ENCODE measurements at regions not wholly inside any gene's neighbourhood (a gene's known extent, or its start where the extent isn't known, plus 50 kb on each side); places are given as distances from the start of the nearest gene placed in this dataset.

DNA sequence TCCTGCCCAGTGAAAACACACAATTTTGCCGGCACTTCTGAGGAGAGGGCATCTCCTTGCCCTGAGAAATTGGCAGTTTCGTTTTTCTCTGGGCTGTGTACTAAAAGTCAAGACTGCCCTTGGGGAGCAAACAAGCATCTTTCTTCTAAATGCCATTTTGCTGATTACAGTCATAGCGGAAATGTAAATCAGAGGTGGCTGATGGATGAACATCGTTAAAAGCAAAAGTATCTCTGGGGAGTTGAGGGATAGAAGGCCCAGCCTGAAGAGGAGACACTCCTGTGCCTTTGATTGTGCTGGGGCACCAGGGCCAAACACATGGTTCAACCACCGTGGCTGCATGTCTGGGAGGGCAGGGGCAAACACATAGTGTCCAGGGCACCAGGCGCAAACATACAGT, 49.8 kb downstream of the ABCC12 start:
- DNase-seq: no peak
- TF ChIP-seq POLR2A (IDR thresholded peaks at IDR 0.05; ENCODE audit: low read length) (no peak), GATA1 (IDR thresholded peaks at IDR 0.05; ENCODE audit: low read depth, low read length) (no peak)

- DNase-seq: no peak
- no peak for TF ChIP-seq GATA1 (IDR thresholded peaks at IDR 0.05; ENCODE audit: low read depth, low read length)
- no peak for TF ChIP-seq POLR2A (IDR thresholded peaks at IDR 0.05; ENCODE audit: low read length)
Observed at GRCh38 chr16:48105456-48105855, 50.3 kb downstream of the ABCC12 start.

GRCh38 chr16:48103591-48103990, 52.2 kb downstream of the ABCC12 start:
- TF ChIP-seq GATA1 (IDR thresholded peaks at IDR 0.05; ENCODE audit: low read depth, low read length): no peak
- no peak for TF ChIP-seq POLR2A (IDR thresholded peaks at IDR 0.05; ENCODE audit: low read length)
- no peak for DNase-seq

DNA sequence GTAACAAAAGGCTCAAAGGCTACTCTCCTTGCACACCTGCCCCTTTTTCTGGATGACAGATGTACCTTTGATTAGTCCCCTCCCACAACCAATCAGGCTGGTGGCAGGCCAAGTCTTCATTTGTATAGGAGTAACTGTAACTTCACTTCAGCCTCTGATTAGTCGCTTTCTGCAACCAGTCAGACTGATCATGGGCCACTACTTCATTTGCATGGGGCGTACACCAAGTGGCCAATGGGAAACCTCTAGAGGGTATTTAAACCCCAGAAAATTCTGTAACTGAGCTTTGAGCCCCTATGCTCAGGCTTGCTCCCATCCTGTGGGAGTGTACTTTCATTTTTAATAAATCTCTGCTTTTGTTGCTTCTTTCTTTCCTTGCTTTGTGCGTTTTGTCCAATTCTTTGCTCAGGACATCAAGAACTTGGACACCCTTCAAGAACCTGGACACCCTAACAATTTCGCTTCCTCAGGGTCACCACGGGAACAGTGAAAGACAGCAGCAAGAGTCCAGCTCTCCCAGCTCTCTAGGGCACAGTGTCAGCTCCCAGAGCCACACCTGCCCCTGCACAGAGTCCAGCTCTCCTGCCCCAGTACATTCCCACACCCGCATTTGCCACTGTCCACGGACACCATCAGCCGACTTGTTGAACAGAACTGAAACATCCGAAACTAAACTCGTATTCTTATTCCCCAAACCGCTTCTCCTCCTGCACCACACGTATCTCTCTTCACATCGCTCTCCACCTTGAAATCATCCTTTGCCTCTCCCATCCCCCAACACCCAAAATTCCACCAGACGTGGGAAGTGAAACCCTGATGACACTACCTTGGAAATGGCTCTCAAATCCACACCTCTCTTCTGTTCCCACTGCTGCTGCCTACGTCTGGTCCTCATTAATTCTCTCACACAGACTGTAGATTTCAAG, 53.4 kb downstream of the ABCC12 start:
- no peak for DNase-seq
- TF ChIP-seq GATA1 (IDR thresholded peaks at IDR 0.05; ENCODE audit: low read depth, low read length) (no peak), POLR2A (IDR thresholded peaks at IDR 0.05; ENCODE audit: low read length) (no peak)

GRCh38 chr16:48101069-48101674, 54.6 kb downstream of the ABCC12 start:
- TF ChIP-seq GATA1 (IDR thresholded peaks at IDR 0.05; ENCODE audit: low read depth, low read length): no peak
- TF ChIP-seq POLR2A (IDR thresholded peaks at IDR 0.05; ENCODE audit: low read length): no peak
- no peak for DNase-seq

DNA sequence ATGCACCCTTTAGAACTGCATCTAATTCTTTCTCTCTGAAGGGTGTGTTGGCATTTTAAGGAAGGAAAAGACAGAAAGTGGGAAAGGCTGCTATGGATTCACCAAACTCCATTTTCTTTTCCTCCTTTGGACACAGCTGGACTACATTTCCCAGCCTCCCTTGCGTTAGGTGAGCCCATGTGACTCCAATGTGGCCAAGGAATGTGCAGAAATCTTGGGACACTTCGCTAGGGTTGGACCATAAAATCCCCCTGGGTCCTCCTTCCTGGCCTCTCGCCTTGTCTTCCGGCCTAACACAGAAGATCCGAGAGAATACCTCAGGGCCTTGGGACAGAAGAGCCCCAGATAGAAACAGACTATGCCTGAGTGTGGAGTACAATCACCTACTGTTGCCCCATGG, 56.3 kb downstream of the ABCC12 start:
- TF ChIP-seq GATA1 (IDR thresholded peaks at IDR 0.05; ENCODE audit: low read depth, low read length) (no peak), POLR2A (IDR thresholded peaks at IDR 0.05; ENCODE audit: low read length) (no peak)
- no peak for DNase-seq

DNA sequence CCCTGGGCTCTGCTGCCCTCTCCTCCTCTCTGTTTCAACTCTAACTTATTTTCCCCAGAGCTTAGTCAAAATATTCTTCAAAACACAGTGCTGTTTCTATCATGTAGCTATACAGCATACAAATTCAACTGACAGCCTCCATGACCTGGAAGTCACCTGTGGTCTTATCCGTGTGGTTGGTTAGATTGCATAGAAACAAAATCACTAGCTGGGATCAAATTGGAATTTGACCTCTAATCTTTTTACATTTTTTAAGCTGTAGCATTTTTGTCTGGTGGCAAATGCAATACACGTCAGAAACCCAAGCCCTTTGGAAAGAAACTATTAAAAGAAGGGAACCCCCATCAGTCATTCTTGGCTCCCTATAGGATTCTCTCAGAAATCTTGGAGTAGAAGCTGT, 57.3 kb downstream of the ABCC12 start:
- TF ChIP-seq GATA1 (IDR thresholded peaks at IDR 0.05; ENCODE audit: low read depth, low read length): no peak
- TF ChIP-seq POLR2A (IDR thresholded peaks at IDR 0.05; ENCODE audit: low read length): no peak
- no peak for DNase-seq

DNA sequence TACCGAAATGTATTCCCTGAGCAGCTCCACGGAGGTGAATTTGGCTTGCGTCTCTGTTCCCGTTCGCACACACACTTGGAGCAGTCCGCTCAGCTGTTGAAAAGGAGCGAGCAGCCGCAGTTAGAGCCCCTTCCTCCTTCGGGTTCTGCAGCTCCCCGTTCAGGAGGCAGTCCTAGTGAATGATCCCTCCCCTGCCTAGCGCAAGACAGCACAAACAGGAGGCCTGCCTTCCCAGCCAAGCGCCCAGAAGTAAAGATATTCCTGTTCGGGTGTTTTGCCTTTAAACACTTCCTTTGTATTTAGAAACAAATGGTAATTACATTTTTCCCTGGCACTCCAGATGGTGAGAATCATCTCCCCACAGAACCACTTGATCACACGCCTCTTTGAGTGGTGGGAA, 64.7 kb downstream of the ABCC12 start:
- TF ChIP-seq POLR2A (IDR thresholded peaks at IDR 0.05; ENCODE audit: low read length) (no peak), GATA1 (IDR thresholded peaks at IDR 0.05; ENCODE audit: low read depth, low read length) (no peak)
- no peak for DNase-seq

DNA sequence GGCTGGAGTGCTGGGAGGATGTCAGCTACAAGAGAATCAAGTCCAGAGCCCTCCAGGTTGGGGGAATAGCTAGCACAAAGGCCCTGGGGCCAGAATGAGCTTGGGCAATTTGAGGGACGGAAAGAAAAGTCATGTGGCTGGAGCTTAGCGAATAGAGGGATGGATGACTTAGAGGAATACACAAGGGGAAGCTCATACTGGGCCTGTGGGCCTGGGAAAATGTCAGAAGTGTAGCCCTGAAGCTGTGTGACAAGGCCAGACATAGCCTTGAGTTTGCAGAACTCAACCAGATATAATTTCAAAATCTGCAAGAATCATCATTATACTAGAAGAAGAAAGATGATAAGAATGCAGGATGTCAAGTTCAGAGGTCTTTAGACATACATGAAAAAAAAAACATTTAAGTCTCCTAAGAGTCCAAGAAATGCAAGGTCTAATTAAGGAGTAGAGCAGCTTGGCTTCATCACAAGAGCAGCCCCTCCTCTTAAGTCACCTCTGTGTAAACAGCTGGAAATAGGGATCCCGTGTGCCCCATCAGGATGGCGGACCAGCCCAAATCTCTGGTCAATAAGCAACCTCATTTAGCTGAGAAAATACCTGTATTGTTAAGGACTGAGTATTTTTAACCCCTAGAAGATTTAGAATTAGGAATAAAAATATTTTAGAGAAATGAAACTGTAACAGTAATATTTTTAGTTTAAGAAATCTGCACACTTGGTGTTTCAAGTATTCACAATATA, 66.6 kb downstream of the ABCC12 start:
- no peak for TF ChIP-seq POLR2A (IDR thresholded peaks at IDR 0.05; ENCODE audit: low read length)
- TF ChIP-seq GATA1 (IDR thresholded peaks at IDR 0.05; ENCODE audit: low read depth, low read length): no peak

DNA sequence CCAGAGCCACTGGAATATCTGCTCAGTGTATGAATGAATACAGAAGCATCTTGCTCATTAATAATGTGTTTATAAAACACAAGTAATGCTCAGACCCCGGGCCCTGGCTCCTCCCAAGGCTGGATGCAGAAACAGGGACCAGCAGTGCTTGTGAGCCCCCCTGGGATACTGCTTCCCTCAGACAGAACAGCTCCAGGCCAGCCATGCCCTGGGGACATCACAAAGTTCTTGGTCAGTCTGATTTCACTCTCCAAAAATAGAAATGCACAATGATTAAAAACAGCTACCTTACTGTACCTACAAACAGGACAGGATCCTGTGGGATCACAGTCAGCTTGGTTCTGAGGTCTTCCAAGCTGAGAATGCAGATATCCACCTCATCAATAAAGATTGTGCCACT, 68.2 kb downstream of the ABCC12 start:
- no peak for DNase-seq
- no peak for TF ChIP-seq POLR2A (IDR thresholded peaks at IDR 0.05; ENCODE audit: low read length)
- TF ChIP-seq GATA1 (IDR thresholded peaks at IDR 0.05; ENCODE audit: low read depth, low read length): no peak

More for the DNA sequence above, 66.6 kb downstream of the ABCC12 start:
- no peak for DNase-seq

GRCh38 chr16:48086422-48086821, 69.4 kb downstream of the ABCC12 start:
- TF ChIP-seq POLR2A (IDR thresholded peaks at IDR 0.05; ENCODE audit: low read length) (no peak), GATA1 (IDR thresholded peaks at IDR 0.05; ENCODE audit: low read depth, low read length) (no peak)
- no peak for DNase-seq

DNA sequence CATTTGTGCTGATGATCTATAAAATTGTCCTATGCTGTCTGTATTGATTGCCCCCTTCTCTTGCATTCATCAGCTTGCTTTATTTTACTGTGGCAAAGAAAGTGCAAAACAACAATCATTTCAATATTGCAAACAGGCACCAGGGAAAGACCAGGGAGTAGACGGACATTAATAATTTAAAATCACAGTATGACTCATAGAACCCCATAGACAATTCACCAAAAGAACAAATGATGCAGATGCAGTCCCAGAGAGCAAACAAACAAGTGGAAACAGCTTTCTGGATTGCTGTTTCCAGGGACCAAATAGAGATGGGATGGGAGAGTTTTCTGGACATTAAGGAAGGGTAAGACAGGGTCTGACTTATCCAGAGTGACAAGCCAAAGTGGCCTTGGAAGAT, 70.1 kb downstream of the ABCC12 start:
- DNase-seq: no peak

DNA sequence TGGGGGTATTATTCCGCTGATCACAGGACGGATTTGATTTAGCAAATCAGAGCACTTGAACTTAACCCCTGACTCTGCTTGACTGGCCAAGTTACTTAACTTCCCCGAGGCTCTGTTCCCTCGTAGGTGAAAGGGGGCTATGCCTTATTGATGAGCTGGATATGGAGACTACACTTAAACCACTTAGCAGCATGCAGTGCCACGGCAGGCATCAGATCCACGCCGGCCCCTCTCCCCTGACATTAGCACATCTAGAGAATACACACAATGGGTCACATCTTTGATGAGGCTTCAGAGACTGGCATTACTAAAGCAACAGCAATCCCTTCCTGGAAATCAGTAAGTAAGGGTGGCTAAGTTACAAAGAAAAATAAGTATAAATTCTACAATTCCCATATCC, 71.0 kb downstream of the ABCC12 start:
- DNase-seq: no peak
- TF ChIP-seq POLR2A (IDR thresholded peaks at IDR 0.05; ENCODE audit: low read length) (no peak), GATA1 (IDR thresholded peaks at IDR 0.05; ENCODE audit: low read depth, low read length) (no peak)

More for the DNA sequence above, 70.1 kb downstream of the ABCC12 start:
- TF ChIP-seq GATA1 (IDR thresholded peaks at IDR 0.05; ENCODE audit: low read depth, low read length): no peak
- no peak for TF ChIP-seq POLR2A (IDR thresholded peaks at IDR 0.05; ENCODE audit: low read length)

DNA sequence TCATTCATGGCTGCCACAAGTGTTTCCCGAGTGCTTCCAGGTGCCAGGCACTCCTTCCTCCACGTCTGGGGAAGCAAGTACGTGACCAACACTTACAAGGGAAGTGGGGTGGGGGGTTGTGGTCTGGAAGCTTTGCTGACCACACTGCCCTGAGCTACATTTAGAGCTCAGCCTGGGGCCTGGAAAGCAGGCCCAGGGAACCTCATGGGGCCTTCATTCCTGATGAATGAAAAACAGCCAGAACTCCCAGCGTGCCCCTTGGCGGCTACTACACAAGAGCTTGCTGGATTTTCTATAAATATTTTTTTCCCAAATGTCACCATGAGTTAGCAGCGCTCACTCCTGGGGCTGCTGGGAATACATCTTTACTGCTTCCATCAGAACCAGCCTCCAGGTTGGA, 73.3 kb downstream of the ABCC12 start:
- no peak for DNase-seq
- TF ChIP-seq GATA1 (IDR thresholded peaks at IDR 0.05; ENCODE audit: low read depth, low read length): no peak
- no peak for TF ChIP-seq POLR2A (IDR thresholded peaks at IDR 0.05; ENCODE audit: low read length)

All from erythroblast (primary cell).